OCI-LY7 (cell line): ENCODE measurements at regions not wholly inside any gene's neighbourhood (a gene's known extent, or its start where the extent isn't known, plus 50 kb on each side); places are given as distances from the start of the nearest gene placed in this dataset.

ENCODE experiments used
- BruUV-seq: library from RNA; stranded (reverse); fragments of 400-500 nt; replicated peaks from 2 replicates; lab custom pipeline; 2021; lab: Mats Ljungman, UMichigan
- CTCF ChIA-PET: fragments of 300-600 bp; sonication (Branson Sonifier 250); formaldehyde crosslinking; loops from one replicate; lab custom pipeline; 2022; ENCODE audit warnings: antibody characterized with exemption; ENCODE audit not compliant: unreplicated experiment; lab: Charles Lee
- POLR2A ChIA-PET: fragments of 300-600 bp; sonication (Branson Sonifier 250); formaldehyde crosslinking; loops from one replicate; lab custom pipeline; 2022; ENCODE audit warnings: antibody characterized with exemption; lab: Charles Lee
- DNase-seq: peaks from one replicate; pipeline ENCODE4 v3.0.0-alpha.2; 2015; ENCODE audit warnings: low spot score
- H2AFZ ChIP-seq: fragments of 200-600 bp; sonication (generic), shearing (Covaris generic); 2 replicates; pipeline ENCODE4 v1.6.1; 2014; ENCODE audit warnings: mild to moderate bottlenecking, antibody characterized with exemption, low read length, moderate library complexity
- H3K27ac ChIP-seq: fragments of 200-600 bp; sonication (generic); 2 replicates; pipeline ENCODE4 v1.5.1; 2014; ENCODE audit warnings: mixed run types, low read depth, mild to moderate bottlenecking, moderate library complexity, low read length, inconsistent platforms; ENCODE audit not compliant: poor library complexity, severe bottlenecking
- H3K36me3 ChIP-seq: fragments of 200-600 bp; sonication (generic); 2 replicates; pipeline ENCODE4 v1.6.1; 2014; ENCODE audit warnings: mild to moderate bottlenecking, antibody characterized with exemption, low read length, moderate library complexity, mixed read lengths; ENCODE audit not compliant: insufficient read depth
- H3K4me1 ChIP-seq: fragments of 200-600 bp; sonication (generic); 2 replicates; pipeline ENCODE4 v1.5.1; 2014; ENCODE audit warnings: mild to moderate bottlenecking, low read length; ENCODE audit not compliant: insufficient read depth, poor library complexity, severe bottlenecking
- H3K4me2 ChIP-seq: fragments of 200-600 bp; sonication (generic); 2 replicates; pipeline ENCODE4 v1.6.1; 2014; ENCODE audit warnings: mild to moderate bottlenecking, low read length
- H3K4me3 ChIP-seq: fragments of 200-600 bp; sonication (generic); 2 replicates; pipeline ENCODE4 v1.5.1; 2014; ENCODE audit warnings: mild to moderate bottlenecking, low read depth, low read length; ENCODE audit not compliant: poor library complexity, severe bottlenecking
- H3K79me2 ChIP-seq: fragments of 200-600 bp; sonication (generic); 2 replicates; pipeline ENCODE4 v1.6.1; 2016; ENCODE audit warnings: low read depth, mild to moderate bottlenecking, low read length, moderate library complexity, mixed read lengths; ENCODE audit not compliant: insufficient read depth
- H3K9me2 ChIP-seq: fragments of 200-600 bp; sonication (generic); 2 replicates; pipeline ENCODE4 v1.6.1; 2016; ENCODE audit warnings: mild to moderate bottlenecking, low read length, mixed read lengths; ENCODE audit not compliant: insufficient read depth
- H3K9me3 ChIP-seq: fragments of 200-600 bp; sonication (generic); 2 replicates; pipeline ENCODE4 v1.6.1; 2014; ENCODE audit warnings: mild to moderate bottlenecking, mixed run types, low read length, mixed read lengths
- H4K20me1 ChIP-seq: fragments of 200-600 bp; sonication (generic); 2 replicates; pipeline ENCODE4 v1.6.1; 2014; ENCODE audit warnings: mild to moderate bottlenecking, antibody characterized with exemption, low read length, moderate library complexity, mixed read lengths; ENCODE audit not compliant: insufficient read depth
- EZH2phosphoT487 ChIP-seq: fragments of 200-600 bp; sonication (generic); IDR thresholded peaks from 2 replicates; pipeline ENCODE4 v1.6.1; 2018; ENCODE audit warnings: low read depth, borderline replicate concordance, mild to moderate bottlenecking, mixed run types, antibody characterized with exemption, low read length, moderate library complexity, mixed read lengths
- intact Hi-C: fragments of 100-400 bp; cut with micrococcal nuclease; formaldehyde crosslinking; loops from one replicate; pipeline ENCODE4 v1.10.0; 2022; ENCODE audit not compliant: unreplicated experiment
- TF ChIP-seq, protein P1 (sequence below): fragments of 200-600 bp; sonication (generic); conservative IDR thresholded peaks from 2 replicates; pipeline ENCODE4 v1.5.1; 2014; ENCODE audit warnings: mild to moderate bottlenecking, antibody characterized with exemption, low read length, moderate library complexity, mixed read lengths

- TF ChIP-seq, protein P1, sequence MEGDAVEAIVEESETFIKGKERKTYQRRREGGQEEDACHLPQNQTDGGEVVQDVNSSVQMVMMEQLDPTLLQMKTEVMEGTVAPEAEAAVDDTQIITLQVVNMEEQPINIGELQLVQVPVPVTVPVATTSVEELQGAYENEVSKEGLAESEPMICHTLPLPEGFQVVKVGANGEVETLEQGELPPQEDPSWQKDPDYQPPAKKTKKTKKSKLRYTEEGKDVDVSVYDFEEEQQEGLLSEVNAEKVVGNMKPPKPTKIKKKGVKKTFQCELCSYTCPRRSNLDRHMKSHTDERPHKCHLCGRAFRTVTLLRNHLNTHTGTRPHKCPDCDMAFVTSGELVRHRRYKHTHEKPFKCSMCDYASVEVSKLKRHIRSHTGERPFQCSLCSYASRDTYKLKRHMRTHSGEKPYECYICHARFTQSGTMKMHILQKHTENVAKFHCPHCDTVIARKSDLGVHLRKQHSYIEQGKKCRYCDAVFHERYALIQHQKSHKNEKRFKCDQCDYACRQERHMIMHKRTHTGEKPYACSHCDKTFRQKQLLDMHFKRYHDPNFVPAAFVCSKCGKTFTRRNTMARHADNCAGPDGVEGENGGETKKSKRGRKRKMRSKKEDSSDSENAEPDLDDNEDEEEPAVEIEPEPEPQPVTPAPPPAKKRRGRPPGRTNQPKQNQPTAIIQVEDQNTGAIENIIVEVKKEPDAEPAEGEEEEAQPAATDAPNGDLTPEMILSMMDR = peak; percentile 88
- TF ChIP-seq EZH2phosphoT487 = no peak
- Histone ChIP-seq H2AFZ (peak overlapping the region; percentile 12; the same call in 1 of the 2 replicates), H3K4me2 (peak overlapping the region; percentile 4; the same call in 1 of the 2 replicates), H3K27ac (no peak overlapping the region), H3K9me3 (no peaks in the 10 kb centered on the region), H3K36me3 (no peaks in the 10 kb centered on the region), H3K4me1 (peaks cover 41% of the 10 kb centered on the region), H3K79me2 (no peaks in the 10 kb centered on the region), H3K9me2 (no peaks in the 10 kb centered on the region), H3K4me3 (no peak overlapping the region), H4K20me1 (no peaks in the 10 kb centered on the region)
- peak; percentile 48 for DNase-seq
- ChIA-PET CTCF (interaction anchor here (1.3 kb wide), 1 partner anchor 45 kb away, joined by 3 read pairs; no protein-coding TSS in a partner anchor), POLR2A (interaction anchor here (0.7 to 1.6 kb wide), 4 partner anchors 12 to 150 kb away, joined by 3 to 5 read pairs (median 4); no protein-coding TSS in a partner anchor)
- BruUV-seq = no TSS peak
- intact Hi-C loops = loop anchor here (1.0 kb wide), 3 partner anchors 37 to 142 kb away; no protein-coding TSS in a partner anchor
These were observed 80.1 kb upstream of the PRSS1 start for GRCh38 chr7:142669074-142669654.

DNA sequence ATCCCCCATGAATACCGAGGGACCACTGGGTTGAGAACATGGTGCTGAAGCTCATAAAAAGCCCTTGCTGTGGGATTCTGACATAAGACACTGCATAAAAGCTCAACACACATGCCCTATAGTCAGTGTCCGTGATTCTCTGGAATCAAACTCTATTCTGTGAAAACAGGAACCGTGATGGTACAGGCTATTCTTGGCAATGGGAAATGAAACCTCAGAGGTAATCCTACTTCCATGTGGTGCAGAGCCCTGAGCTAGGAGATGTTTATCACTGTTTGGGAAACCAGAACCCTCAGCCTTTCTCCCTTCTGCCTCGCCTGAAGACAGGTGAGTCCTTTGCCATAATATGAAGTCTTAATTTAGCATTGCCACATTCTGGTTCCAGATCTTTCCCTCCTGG lies 80.8 kb upstream of the PRSS1 start:
- H3K4me1 ChIP-seq = peaks cover 41% of the 10 kb centered on the region
- no peaks in the 10 kb centered on the region for H3K9me3 ChIP-seq
- ChIA-PET POLR2A (interaction anchor here (0.6 to 1.6 kb wide), 5 partner anchors 13 to 150 kb away, joined by 3 to 5 read pairs (median 4); no protein-coding TSS in a partner anchor), CTCF (interaction anchor here (0.6 to 1.3 kb wide), 3 partner anchors 46 to 93 kb away, joined by 3 read pairs; no protein-coding TSS in a partner anchor)
- H3K27ac ChIP-seq = peak overlapping the region; percentile 24
- H3K36me3 ChIP-seq = no peaks in the 10 kb centered on the region
- peak; percentile 55 for DNase-seq
- H2AFZ ChIP-seq = no peak overlapping the region
- BruUV-seq = no TSS peak
- no peaks in the 10 kb centered on the region for H4K20me1 ChIP-seq
- peak overlapping the region; percentile 38 for H3K4me2 ChIP-seq
- H3K79me2 ChIP-seq = no peaks in the 10 kb centered on the region
- no peaks in the 10 kb centered on the region for H3K9me2 ChIP-seq
- intact Hi-C loops = no loop called here
- H3K4me3 ChIP-seq = no peak overlapping the region
- no peak for TF ChIP-seq EZH2phosphoT487
- TF ChIP-seq, protein P1 = no peak

DNA sequence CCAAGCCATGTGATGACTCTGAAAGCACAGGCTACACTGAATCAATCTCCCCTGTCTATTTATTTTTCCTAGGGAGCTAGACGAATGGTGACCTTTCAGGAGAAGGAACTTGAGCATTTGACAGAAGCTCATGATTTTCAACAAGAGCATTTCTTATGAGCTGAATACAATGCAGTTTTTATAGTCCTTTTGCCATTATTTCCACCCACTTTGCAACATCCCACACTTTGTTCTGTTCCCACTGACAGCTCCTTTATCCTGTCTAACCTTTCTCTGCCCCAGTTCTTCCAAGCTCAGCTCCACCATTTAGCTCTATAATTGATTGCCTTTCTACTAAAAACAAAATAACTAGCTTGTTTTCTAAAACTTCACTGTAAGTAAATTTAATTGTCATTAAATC lies 91.9 kb upstream of the PRSS1 start:
- no peaks in the 10 kb centered on the region for H3K9me3 ChIP-seq
- H3K9me2 ChIP-seq = no peaks in the 10 kb centered on the region
- TF ChIP-seq EZH2phosphoT487 = no peak
- TF ChIP-seq, protein P1 = no peak
- no TSS peak for BruUV-seq
- ChIA-PET CTCF (no interaction called here), POLR2A (interaction anchor here (1.0 kb wide), 2 partner anchors 126 to 161 kb away, joined by 3 read pairs; no protein-coding TSS in a partner anchor)
- H3K4me1 ChIP-seq = no peaks in the 10 kb centered on the region
- H3K27ac ChIP-seq = no peak overlapping the region
- no peak overlapping the region for H3K4me2 ChIP-seq
- H3K79me2 ChIP-seq = no peaks in the 10 kb centered on the region
- H3K4me3 ChIP-seq = no peak overlapping the region
- intact Hi-C loops = no loop called here
- H3K36me3 ChIP-seq = no peaks in the 10 kb centered on the region
- H4K20me1 ChIP-seq = no peaks in the 10 kb centered on the region
- H2AFZ ChIP-seq = no peak overlapping the region
- DNase-seq = no peak
